Activated T-cell treated with anti-CD3 and anti-CD28 coated beads, Interleukin-2, amount 50 U/mL, for 4 hours (primary cell): ENCODE measurements at regions not wholly inside any gene's neighbourhood (a gene's known extent, or its start where the extent isn't known, plus 50 kb on each side); places are given as distances from the start of the nearest gene placed in this dataset.
A peak's percentile ranks its signal among the peaks of the same experiment; 100 is the strongest.

Experiments used
- ATAC-seq, 2 donors: fragments of 200-7000 bp; cut with Tn5 transposase; one replicate each; pipeline ENCODE4 v1.10.0; 2021
- DNase-seq: peaks from one replicate; pipeline ENCODE4 v3.0.0-alpha.2; 2020
- H3K27me3 Mint-ChIP-seq: one replicate; pipeline ENCODE4 v1.8.0; 2021; ENCODE audit warnings: low read depth, mixed read lengths
- H3K36me3 Mint-ChIP-seq: one replicate; pipeline ENCODE4 v1.8.0; 2022; ENCODE audit warnings: mixed read lengths; ENCODE audit not compliant: insufficient read depth
- H3K4me1 Mint-ChIP-seq: one replicate; pipeline ENCODE4 v1.8.0; 2021; ENCODE audit warnings: low read depth, mixed read lengths
- H3K4me3 Mint-ChIP-seq: one replicate; pipeline ENCODE4 v1.8.0; 2021; ENCODE audit warnings: mild to moderate bottlenecking, moderate library complexity, mixed read lengths
- H3K9me3 Mint-ChIP-seq: one replicate; pipeline ENCODE4 v1.8.0; 2021; ENCODE audit warnings: mixed read lengths

GRCh38 chr11:70818351-70818750 is 420.0 kb downstream of the CTTN start:
- Mint-ChIP-seq H3K4me1 (no peaks in the 10 kb centered on the region), H3K4me3 (no peak overlapping the region)
- ATAC-seq = no peak

GRCh38 chr11:70819022-70819421 is 420.7 kb downstream of the CTTN start:
- H3K4me3 Mint-ChIP-seq = no peak overlapping the region
- H3K4me1 Mint-ChIP-seq = no peaks in the 10 kb centered on the region
- DNase-seq (no peak), ATAC-seq (no peak)
- H3K36me3 Mint-ChIP-seq = no peaks in the 10 kb centered on the region
- H3K27me3 Mint-ChIP-seq = peaks cover 14% of the 10 kb centered on the region
- H3K9me3 Mint-ChIP-seq = no peaks in the 10 kb centered on the region

More at GRCh38 chr11:70818351-70818750, 420.0 kb downstream of the CTTN start:
- DNase-seq = no peak
- no peaks in the 10 kb centered on the region for H3K9me3 Mint-ChIP-seq
- H3K36me3 Mint-ChIP-seq = no peaks in the 10 kb centered on the region
- H3K27me3 Mint-ChIP-seq = peaks cover 12% of the 10 kb centered on the region

DNA sequence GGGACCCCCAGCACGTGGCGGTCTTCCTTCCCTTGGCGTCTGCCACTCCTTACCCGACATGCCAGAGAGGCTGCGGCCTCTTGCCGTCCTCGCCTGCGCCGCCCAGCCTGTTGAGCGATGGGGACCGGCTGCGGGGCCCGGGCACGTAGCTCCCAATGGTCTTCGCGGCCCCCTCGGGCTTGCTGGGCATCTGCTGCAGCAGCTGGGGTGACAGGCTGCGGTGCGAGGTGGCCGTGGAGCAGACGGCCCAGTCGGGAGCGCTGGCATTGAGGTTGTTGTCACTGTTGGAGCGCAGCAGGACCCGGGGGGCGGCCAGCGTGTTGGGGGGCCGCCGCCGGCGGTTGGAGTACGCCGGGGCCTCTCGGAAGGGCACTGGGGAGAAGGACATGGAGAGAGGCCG is 422.0 kb downstream of the CTTN start:
- Mint-ChIP-seq H3K4me3 (no peak overlapping the region), H3K36me3 (no peaks in the 10 kb centered on the region), H3K27me3 (peaks cover 22% of the 10 kb centered on the region), H3K4me1 (no peaks in the 10 kb centered on the region), H3K9me3 (no peaks in the 10 kb centered on the region)
- DNase-seq = no peak
- ATAC-seq = no peak

GRCh38 chr11:70820712-70821111 is 422.4 kb downstream of the CTTN start:
- H3K4me1 Mint-ChIP-seq = no peaks in the 10 kb centered on the region

DNA sequence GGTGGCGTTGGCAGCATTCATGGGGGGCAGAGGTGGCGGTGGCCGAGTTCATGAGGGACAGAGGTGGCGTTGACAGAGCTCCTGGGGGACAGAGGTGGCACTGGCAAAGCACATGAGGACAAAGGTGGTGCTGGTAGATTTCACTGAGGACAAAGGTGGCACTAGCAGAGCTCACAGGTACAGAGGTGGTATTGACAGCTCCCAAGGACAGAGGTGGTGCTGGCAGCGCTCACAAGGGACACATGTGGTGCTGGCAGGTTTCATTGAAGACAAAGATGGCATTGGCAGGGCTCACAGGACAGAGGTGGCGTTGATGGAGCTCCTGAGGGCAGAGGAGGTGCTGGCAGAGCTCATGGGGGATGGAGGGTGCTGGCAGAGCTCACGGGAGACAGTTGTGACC is 425.4 kb downstream of the CTTN start:
- H3K9me3 Mint-ChIP-seq = no peaks in the 10 kb centered on the region
- ATAC-seq = no peak
- H3K27me3 Mint-ChIP-seq = peaks cover 34% of the 10 kb centered on the region
- H3K4me3 Mint-ChIP-seq = no peak overlapping the region
- H3K4me1 Mint-ChIP-seq = no peaks in the 10 kb centered on the region
- H3K36me3 Mint-ChIP-seq = no peaks in the 10 kb centered on the region
- no peak for DNase-seq

More at GRCh38 chr11:70820712-70821111, 422.4 kb downstream of the CTTN start:
- H3K36me3 Mint-ChIP-seq = no peaks in the 10 kb centered on the region
- H3K4me3 Mint-ChIP-seq = no peak overlapping the region
- ATAC-seq = no peak
- H3K9me3 Mint-ChIP-seq = no peaks in the 10 kb centered on the region
- DNase-seq = no peak
- peaks cover 26% of the 10 kb centered on the region for H3K27me3 Mint-ChIP-seq

DNA sequence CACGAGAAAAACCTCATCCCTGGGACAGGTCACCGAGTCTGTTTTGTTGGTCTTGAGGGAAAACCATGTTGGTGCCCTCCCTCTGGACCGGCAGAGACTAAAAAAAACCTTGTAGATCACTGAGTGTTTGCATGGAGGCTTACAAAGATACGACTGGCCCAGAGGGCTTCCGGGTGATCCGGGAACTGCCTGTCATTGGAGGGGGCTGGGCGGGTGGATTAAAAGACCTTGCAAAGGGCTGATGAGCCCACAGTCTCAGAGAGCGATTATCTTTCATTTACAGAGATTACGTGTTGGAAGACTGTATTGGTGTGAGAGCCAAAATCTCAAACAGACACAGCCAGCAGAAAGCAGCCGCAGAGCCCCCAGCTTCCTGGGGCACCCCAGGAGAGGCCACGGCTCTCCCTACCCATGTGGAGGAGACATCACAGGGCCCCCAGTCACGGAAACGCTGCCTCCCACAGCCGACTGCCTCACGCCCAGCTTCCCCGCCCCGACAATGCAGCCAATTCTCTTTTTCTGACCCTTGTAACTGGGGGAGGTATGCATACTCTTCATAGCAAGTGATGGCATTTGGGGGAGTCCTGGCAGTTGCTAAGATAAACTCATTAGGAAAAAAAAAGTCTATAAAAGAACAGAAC is 426.4 kb downstream of the CTTN start:
- Mint-ChIP-seq H3K27me3 (peaks cover 35% of the 10 kb centered on the region), H3K4me1 (no peaks in the 10 kb centered on the region), H3K4me3 (no peak overlapping the region), H3K9me3 (no peaks in the 10 kb centered on the region), H3K36me3 (no peaks in the 10 kb centered on the region)
- ATAC-seq (peak in 1 of 2 donors; percentile 34), DNase-seq (no peak)

- no peak for ATAC-seq
These were observed 426.4 kb downstream of the SHANK2 start for GRCh38 chr11:70825893-70826540.

GRCh38 chr11:70826541-70827335 is 425.6 kb downstream of the SHANK2 start:
- DNase-seq = no peak
- H3K4me3 Mint-ChIP-seq = no peak overlapping the region
- H3K36me3 Mint-ChIP-seq = no peaks in the 10 kb centered on the region
- H3K4me1 Mint-ChIP-seq = no peaks in the 10 kb centered on the region
- H3K27me3 Mint-ChIP-seq = peaks cover 29% of the 10 kb centered on the region
- no peaks in the 10 kb centered on the region for H3K9me3 Mint-ChIP-seq
- ATAC-seq = no peak

More at GRCh38 chr11:70825893-70826540, 426.4 kb downstream of the SHANK2 start:
- Mint-ChIP-seq H3K4me1 (no peaks in the 10 kb centered on the region), H3K27me3 (peaks cover 33% of the 10 kb centered on the region), H3K36me3 (no peaks in the 10 kb centered on the region), H3K9me3 (no peaks in the 10 kb centered on the region), H3K4me3 (no peak overlapping the region)
- DNase-seq = no peak

DNA sequence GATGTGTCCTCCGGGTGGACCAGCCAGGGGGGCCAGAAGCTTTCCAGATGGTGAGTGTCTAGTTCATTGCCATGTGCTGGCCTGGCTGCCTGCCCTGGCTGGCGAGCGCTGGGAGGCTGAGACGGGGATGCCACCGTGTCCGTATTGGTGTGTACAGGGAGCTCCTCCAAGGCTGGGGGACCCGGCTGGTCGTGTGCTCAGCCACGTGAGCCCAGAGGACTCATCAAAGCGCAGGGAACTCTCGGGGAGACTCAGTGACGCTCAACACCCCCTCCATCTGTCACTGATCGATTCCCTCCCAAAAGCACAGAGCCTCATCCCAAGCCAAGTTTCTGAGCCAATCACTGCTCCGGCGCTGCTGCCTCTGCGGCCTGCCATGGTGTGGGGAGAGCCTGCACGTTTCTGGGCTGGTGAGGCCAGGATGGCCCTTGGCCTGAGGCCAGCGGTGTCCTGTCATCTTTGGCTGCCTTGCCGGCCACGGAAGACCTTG is 423.7 kb downstream of the SHANK2 start:
- Mint-ChIP-seq H3K27me3 (peaks cover 26% of the 10 kb centered on the region), H3K4me1 (no peaks in the 10 kb centered on the region), H3K36me3 (no peaks in the 10 kb centered on the region), H3K9me3 (no peaks in the 10 kb centered on the region), H3K4me3 (no peak overlapping the region)
- DNase-seq (no peak), ATAC-seq (no peak)

- Mint-ChIP-seq H3K4me3 (no peak overlapping the region), H3K9me3 (no peaks in the 10 kb centered on the region), H3K27me3 (peaks cover 23% of the 10 kb centered on the region), H3K4me1 (no peaks in the 10 kb centered on the region), H3K36me3 (no peaks in the 10 kb centered on the region)
- ATAC-seq = no peak
- no peak for DNase-seq
These were observed 423.1 kb downstream of the SHANK2 start for GRCh38 chr11:70829134-70829885.

- Mint-ChIP-seq H3K4me3 (no peak overlapping the region), H3K4me1 (no peaks in the 10 kb centered on the region), H3K27me3 (peaks cover 20% of the 10 kb centered on the region), H3K36me3 (no peaks in the 10 kb centered on the region), H3K9me3 (no peaks in the 10 kb centered on the region)
- ATAC-seq = no peak
- no peak for DNase-seq
These were observed 422.5 kb downstream of the SHANK2 start for GRCh38 chr11:70829886-70830272.

DNA sequence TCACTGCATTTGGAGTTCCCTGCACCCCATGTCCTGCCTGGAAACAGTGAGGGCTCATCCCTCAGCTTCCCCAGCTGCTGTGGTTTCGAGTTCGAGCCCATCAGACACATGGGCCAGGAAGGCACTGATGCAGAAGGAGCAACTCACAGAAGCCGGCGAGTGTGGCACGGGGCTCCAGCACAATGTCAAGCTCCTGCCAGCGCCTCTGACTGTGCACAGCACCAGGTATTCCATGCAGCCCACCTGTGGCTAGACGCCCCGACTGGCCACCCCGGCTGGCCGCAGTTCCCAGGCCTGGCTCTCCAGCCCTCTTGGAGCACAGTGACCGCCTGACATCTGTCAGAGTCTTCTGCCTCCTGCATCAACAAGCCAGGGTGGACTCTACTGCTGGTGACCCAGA is 419.4 kb downstream of the SHANK2 start:
- ATAC-seq = no peak
- H3K4me1 Mint-ChIP-seq = no peaks in the 10 kb centered on the region
- H3K27me3 Mint-ChIP-seq = peaks cover 2% of the 10 kb centered on the region
- no peaks in the 10 kb centered on the region for H3K36me3 Mint-ChIP-seq
- no peak for DNase-seq
- peaks cover under 1% of the 10 kb centered on the region for H3K9me3 Mint-ChIP-seq
- H3K4me3 Mint-ChIP-seq = no peak overlapping the region

DNA sequence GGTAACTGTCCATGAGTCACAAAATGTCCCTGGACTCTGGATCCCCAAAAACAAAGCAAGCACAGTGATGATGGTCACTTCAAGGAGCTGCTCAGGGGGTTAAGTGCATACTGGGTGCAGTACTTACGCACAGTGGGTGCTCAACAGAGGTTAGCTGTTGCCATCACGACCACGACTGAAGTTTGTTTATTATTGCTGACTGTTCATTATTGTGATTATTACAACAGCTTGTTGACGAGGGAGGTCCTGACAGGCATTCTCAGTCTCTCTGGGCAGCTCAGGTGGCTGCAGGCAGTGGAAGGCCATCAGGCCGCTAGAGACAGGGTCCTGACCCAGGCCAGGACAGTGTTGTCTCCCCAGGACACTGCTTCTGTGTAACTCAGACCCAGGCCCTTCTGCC is 418.8 kb downstream of the SHANK2 start:
- DNase-seq (no peak), ATAC-seq (no peak)
- Mint-ChIP-seq H3K4me3 (no peak overlapping the region), H3K4me1 (no peaks in the 10 kb centered on the region), H3K36me3 (no peaks in the 10 kb centered on the region), H3K9me3 (peaks cover 5% of the 10 kb centered on the region), H3K27me3 (peaks cover 2% of the 10 kb centered on the region)

- Mint-ChIP-seq H3K9me3 (peaks cover 9% of the 10 kb centered on the region), H3K27me3 (no peaks in the 10 kb centered on the region), H3K4me3 (no peak overlapping the region), H3K36me3 (no peaks in the 10 kb centered on the region), H3K4me1 (no peaks in the 10 kb centered on the region)
- DNase-seq (no peak), ATAC-seq (no peak)
These were observed 418.0 kb downstream of the SHANK2 start for GRCh38 chr11:70834277-70834940.
